GM23338 (cell line): ENCODE measurements at regions not wholly inside any gene's neighbourhood (a gene's known extent, or its start where the extent isn't known, plus 50 kb on each side); places are given as distances from the start of the nearest gene placed in this dataset.

Experiments used
- ATAC-seq: fragments of 200-7000 bp; cut with Tn5 transposase; 3 replicates; pipeline ENCODE4 v1.9.1; 2020
- DNase-seq: peaks from one replicate; pipeline ENCODE4 v3.0.0-alpha.2; 2015; ENCODE audit warnings: low spot score
- H2AFZ ChIP-seq: fragments of 200-600 bp; sonication (generic); 2 replicates; pipeline ENCODE4 v1.8.0; 2016; ENCODE audit warnings: antibody characterized with exemption, mild to moderate bottlenecking, moderate library complexity
- H3F3A ChIP-seq: fragments of 200-600 bp; sonication (generic); replicated peaks from 2 replicates; pipeline ENCODE4 v1.8.0; 2017; ENCODE audit warnings: antibody characterized with exemption, mixed run types, low read depth
- H3K27ac ChIP-seq: fragments of 200-600 bp; sonication (generic); 2 replicates; pipeline ENCODE4 v1.6.1; 2016; ENCODE audit warnings: low read depth
- H3K27me3 ChIP-seq: fragments of 200-600 bp; sonication (generic); 2 replicates; pipeline ENCODE4 v1.8.0; 2016; ENCODE audit warnings: mild to moderate bottlenecking, mixed run types, moderate library complexity; ENCODE audit not compliant: insufficient read depth
- H3K36me3 ChIP-seq: fragments of 200-600 bp; sonication (generic); 2 replicates; pipeline ENCODE4 v1.8.0; 2016; ENCODE audit warnings: mild to moderate bottlenecking; ENCODE audit not compliant: insufficient read depth
- H3K4me1 ChIP-seq: fragments of 200-600 bp; sonication (generic); 2 replicates; pipeline ENCODE4 v1.8.0; 2016; ENCODE audit warnings: mild to moderate bottlenecking, moderate library complexity; ENCODE audit not compliant: insufficient read depth
- H3K4me2 ChIP-seq: fragments of 200-600 bp; sonication (generic); 2 replicates; pipeline ENCODE4 v1.7.1; 2017; ENCODE audit warnings: mixed run types
- H3K4me3 ChIP-seq: fragments of 200-600 bp; sonication (generic); 2 replicates; pipeline ENCODE4 v1.6.1; 2016; ENCODE audit warnings: mixed run types
- H3K79me2 ChIP-seq: fragments of 200-600 bp; sonication (generic); replicated peaks from 2 replicates; pipeline ENCODE4 v1.8.0; 2017; ENCODE audit warnings: mild to moderate bottlenecking; ENCODE audit not compliant: insufficient read depth
- H3K9me2 ChIP-seq: fragments of 200-600 bp; sonication (generic); 2 replicates; pipeline ENCODE4 v1.8.0; 2017; ENCODE audit not compliant: insufficient read depth
- H4K20me1 ChIP-seq: fragments of 200-600 bp; sonication (generic); replicated peaks from 2 replicates; pipeline ENCODE4 v1.8.0; 2017; ENCODE audit warnings: mild to moderate bottlenecking; ENCODE audit not compliant: insufficient read depth
- H3K27ac Mint-ChIP-seq: 2 replicates; pipeline ENCODE4 v1.8.0; 2020; ENCODE audit warnings: inconsistent platforms, mild to moderate bottlenecking, moderate library complexity, mixed read lengths
- H3K27me3 Mint-ChIP-seq: 3 replicates; pipeline ENCODE4 v1.8.0; 2022; ENCODE audit warnings: low read depth, mild to moderate bottlenecking, moderate library complexity, mixed read lengths, inconsistent platforms; ENCODE audit not compliant: insufficient read depth, poor library complexity
- H3K36me3 Mint-ChIP-seq: 3 replicates; pipeline ENCODE4 v1.8.0; 2021; ENCODE audit warnings: low read depth, mild to moderate bottlenecking, inconsistent platforms, moderate library complexity, mixed read lengths
- H3K4me1 Mint-ChIP-seq: 3 replicates; pipeline ENCODE4 v1.8.0; 2020; ENCODE audit warnings: mild to moderate bottlenecking, inconsistent platforms, mixed read lengths
- H3K4me3 Mint-ChIP-seq: 3 replicates; pipeline ENCODE4 v1.8.0; 2021; ENCODE audit warnings: moderate library complexity, mild to moderate bottlenecking, inconsistent platforms, mixed read lengths
- H3K9me3 Mint-ChIP-seq: 3 replicates; pipeline ENCODE4 v1.8.0; 2020; ENCODE audit warnings: moderate library complexity, mild to moderate bottlenecking, inconsistent platforms, mixed read lengths
- CREB1 ChIP-seq: fragments of 250-450 bp; sonication (Bioruptor Pico); IDR thresholded peaks from 2 replicates; pipeline ENCODE4 v1.5.0; 2020; ENCODE audit warnings: low read depth, mild to moderate bottlenecking, moderate library complexity
- CTCF ChIP-seq, 2 experiments: fragments of 200-600 bp in 1 of 2; sonication (generic) in 1 of 2; conservative IDR thresholded peaks; 2 replicates each; pipeline versions ENCODE4 v1.5.1 to v1.6.1; 2016 to 2017; ENCODE audit warnings: antibody characterized with exemption in 2 of 2, low read depth in 2 of 2, mild to moderate bottlenecking in 2 of 2, moderate library complexity in 1 of 2
- ETS1 ChIP-seq: IDR thresholded peaks from 2 replicates; pipeline ENCODE4 v1.6.1; 2016; ENCODE audit warnings: antibody characterized with exemption
- EZH2 ChIP-seq: fragments of 200-600 bp; sonication (generic); IDR thresholded peaks from one replicate; pipeline ENCODE4 v1.8.0; 2017; ENCODE audit warnings: antibody characterized with exemption, mild to moderate bottlenecking, low read depth; ENCODE audit not compliant: unreplicated experiment
- EZH2phosphoT487 ChIP-seq: fragments of 200-600 bp; sonication (generic); IDR thresholded peaks from one replicate; pipeline ENCODE4 v1.8.1; 2018; ENCODE audit warnings: antibody characterized with exemption; ENCODE audit not compliant: unreplicated experiment
- JUNB ChIP-seq: IDR thresholded peaks from one replicate; pipeline ENCODE4 v1.6.1; 2016; ENCODE audit warnings: antibody characterized with exemption; ENCODE audit not compliant: unreplicated experiment
- NANOG ChIP-seq: IDR thresholded peaks from 2 replicates; pipeline ENCODE4 v1.6.1; 2016; ENCODE audit warnings: antibody characterized with exemption, borderline replicate concordance
- POLR2AphosphoS5 ChIP-seq: IDR thresholded peaks from 2 replicates; pipeline ENCODE4 v1.6.1; 2016; ENCODE audit warnings: antibody characterized with exemption, low read depth
- REST ChIP-seq: IDR thresholded peaks from one replicate; pipeline ENCODE4 v1.6.1; 2018; ENCODE audit warnings: antibody characterized with exemption; ENCODE audit not compliant: unreplicated experiment
- STAT1 ChIP-seq: IDR thresholded peaks from one replicate; pipeline ENCODE4 v1.6.1; 2016; ENCODE audit warnings: antibody characterized with exemption; ENCODE audit not compliant: unreplicated experiment
- ZNF114 ChIP-seq: fragments of 250-450 bp; sonication (Bioruptor Pico); IDR thresholded peaks from 2 replicates; pipeline ENCODE4 v1.5.0; 2020; ENCODE audit warnings: mild to moderate bottlenecking, moderate library complexity
- ZNF331 ChIP-seq: fragments of 250-450 bp; sonication (Bioruptor Pico); IDR thresholded peaks from 2 replicates; pipeline ENCODE4 v1.5.0; 2020; ENCODE audit warnings: low read depth, mild to moderate bottlenecking, moderate library complexity
- ZNF462 ChIP-seq: fragments of 250-450 bp; sonication (Bioruptor Pico); IDR thresholded peaks from 2 replicates; pipeline ENCODE4 v1.5.0; 2020; ENCODE audit warnings: mild to moderate bottlenecking, moderate library complexity

- H3K36me3 Mint-ChIP-seq, result peaks cover 31% of the 10 kb centered on the region
- peaks cover 15% of the 10 kb centered on the region for H3K9me3 Mint-ChIP-seq
- no peaks in the 10 kb centered on the region for H3K9me2 ChIP-seq
These were observed 187.8 kb upstream of the NUDT6 start for GRCh38 chr4:123110147-123110546.

More at GRCh38 chr4:123110147-123110546, 187.8 kb upstream of the NUDT6 start:
- Histone ChIP-seq H3F3A (no peaks in the 10 kb centered on the region), H2AFZ (no peak overlapping the region), H3K79me2 (no peaks in the 10 kb centered on the region), H3K4me2 (no peak overlapping the region), H3K4me1 (no peaks in the 10 kb centered on the region), H3K27ac (no peak overlapping the region), H4K20me1 (no peaks in the 10 kb centered on the region), H3K27me3 (no peaks in the 10 kb centered on the region), H3K36me3 (no peaks in the 10 kb centered on the region), H3K4me3 (no peak overlapping the region)
- H3K27me3 Mint-ChIP-seq, result no peaks in the 10 kb centered on the region
- no peak overlapping the region for H3K27ac Mint-ChIP-seq
- ATAC-seq (no peak), DNase-seq (no peak)
- H3K4me1 Mint-ChIP-seq, result no peaks in the 10 kb centered on the region
- no peak overlapping the region for H3K4me3 Mint-ChIP-seq
- TF ChIP-seq ZNF331 (CRISPR knock-in tag) (no peak), NANOG (no peak), REST (no peak), CREB1 (CRISPR knock-in tag) (no peak), EZH2phosphoT487 (no peak), EZH2 (no peak), JUNB (no peak), ETS1 (no peak), CTCF (conservative IDR thresholded peaks at IDR 0.05; ENCODE audit: low read depth in 2 of 2) (no peak), ZNF114 (CRISPR knock-in tag) (no peak), ZNF462 (CRISPR knock-in tag) (no peak), STAT1 (no peak), POLR2AphosphoS5 (no peak)
